ENCODE measurements at regions not wholly inside any gene's neighbourhood (a gene's known extent, or its start where the extent isn't known, plus 50 kb on each side); places are given as distances from the start of the nearest gene placed in this dataset.
"Not testable (repeated sequence)": the region's sequence is repeated elsewhere in the genome, so short reads cannot be mapped to it uniquely, and the experiment has no call there.

GRCh38 chr7:97329871-97330270 lies 212.4 kb downstream of the SDHAF3 start:
- not testable (repeated sequence) for TF ChIP-seq EZH2 (IDR thresholded peaks at IDR 0.05; ENCODE audit: low read length, missing control alignments); CTCF (conservative IDR thresholded peaks at IDR 0.05 in 1 of 2, IDR thresholded peaks at IDR 0.05 in 1 of 2; ENCODE audit: low read depth in 1 of 2, low read length in 2 of 2)
